PFSK-1 (cell line): ENCODE measurements at regions not wholly inside any gene's neighbourhood (a gene's known extent, or its start where the extent isn't known, plus 50 kb on each side); places are given as distances from the start of the nearest gene placed in this dataset.

Experiments
- FOXP2 ChIP-seq: optimal IDR thresholded peaks from 2 replicates; pipeline ENCODE3; 2011; ENCODE audit warnings: borderline replicate concordance, control low read depth, inconsistent platforms; ENCODE audit not compliant: insufficient read depth; ENCODE audit errors: extremely low read length, extremely low read depth
- POLR2AphosphoS5 ChIP-seq: IDR thresholded peaks from 2 replicates; pipeline ENCODE4 v1.6.1; 2012; ENCODE audit warnings: low read depth, mild to moderate bottlenecking, control low read depth, low read length, moderate library complexity
- REST ChIP-seq, 2 experiments: IDR thresholded peaks; 2 replicates each; pipeline versions ENCODE4 v1.6.1 to v1.8.0; 2011 to 2012; ENCODE audit warnings: low read depth in 2 of 2, low read length in 2 of 2, control low read depth in 1 of 2, inconsistent platforms in 1 of 2, mild to moderate bottlenecking in 1 of 2, moderate library complexity in 1 of 2; ENCODE audit not compliant: insufficient read depth in 1 of 2
- SIN3A ChIP-seq: IDR thresholded peaks from 2 replicates; pipeline ENCODE4 v1.6.1; 2012; ENCODE audit warnings: mild to moderate bottlenecking, low read length, moderate library complexity, borderline replicate concordance; ENCODE audit not compliant: insufficient read depth
- TAF1 ChIP-seq: IDR thresholded peaks from 2 replicates; pipeline ENCODE4 v1.6.1; 2012; ENCODE audit warnings: low read length, control low read depth, borderline replicate concordance; ENCODE audit not compliant: insufficient read depth

DNA sequence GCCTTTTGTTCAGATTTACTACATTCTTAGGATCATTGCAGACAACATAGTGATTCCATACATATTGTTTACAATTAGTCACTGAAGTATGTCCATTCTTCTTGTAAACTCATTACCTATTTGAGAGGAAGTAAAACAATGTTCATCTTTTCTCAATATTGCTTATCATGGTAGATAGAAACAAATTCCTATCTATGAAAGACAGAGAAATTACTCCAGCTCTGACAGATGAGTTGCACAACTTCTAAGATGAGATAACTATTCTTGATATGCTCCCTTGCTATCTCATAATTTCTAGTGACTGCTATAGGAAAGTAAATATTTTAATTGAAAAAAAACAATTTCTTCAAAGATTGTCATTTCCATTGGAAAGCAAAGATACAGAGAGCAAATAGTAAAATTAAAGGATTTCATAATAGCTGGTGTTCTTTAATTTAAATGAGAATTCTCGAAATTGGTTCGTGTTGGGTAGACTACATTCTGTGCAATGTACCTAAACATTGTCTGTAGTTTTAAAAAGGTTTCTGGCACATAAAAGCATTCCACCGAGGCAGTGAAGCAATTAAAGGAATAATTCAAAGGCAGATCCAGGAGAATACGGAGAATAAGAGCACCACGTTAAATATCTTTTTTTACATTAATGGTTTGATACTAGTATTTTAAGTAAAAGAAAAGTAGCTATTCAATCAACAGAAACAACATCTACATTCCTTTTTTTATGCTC lies 1029.1 kb upstream of the ACO1 start:
- TF ChIP-seq POLR2AphosphoS5: no peak
- TF ChIP-seq REST (IDR thresholded peaks at IDR 0.05; ENCODE audit: insufficient read depth in 1 of 2, low read depth in 2 of 2, low read length in 2 of 2): no peak
- TF ChIP-seq SIN3A: no peak
- TF ChIP-seq FOXP2: no peak
- TF ChIP-seq TAF1: no peak

DNA sequence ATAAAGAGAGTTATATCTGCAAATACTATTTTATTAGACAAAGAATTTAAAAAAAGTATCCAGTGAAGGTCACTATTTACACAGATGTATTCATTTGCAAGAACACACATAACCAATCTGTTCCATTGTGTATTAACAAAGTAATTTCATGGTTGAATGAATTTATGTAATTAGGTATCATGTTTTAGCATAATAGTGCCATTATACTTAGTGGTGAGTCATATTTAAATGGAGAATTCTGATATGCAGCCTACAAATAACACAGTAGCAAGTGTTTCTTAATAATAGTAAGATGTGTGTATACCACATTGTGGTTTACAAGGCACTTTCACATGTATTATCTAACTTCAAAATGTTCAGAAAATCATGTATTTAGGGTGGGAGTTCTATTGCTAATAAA lies 1028.5 kb upstream of the ACO1 start:
- TF ChIP-seq SIN3A (no peak), REST (IDR thresholded peaks at IDR 0.05; ENCODE audit: insufficient read depth in 1 of 2, low read depth in 2 of 2, low read length in 2 of 2) (no peak), TAF1 (no peak), POLR2AphosphoS5 (no peak), FOXP2 (no peak)

GRCh38 chr9:31359071-31359470 lies 1025.4 kb upstream of the ACO1 start:
- TF ChIP-seq FOXP2 (no peak), SIN3A (no peak), REST (IDR thresholded peaks at IDR 0.05; ENCODE audit: insufficient read depth in 1 of 2, low read depth in 2 of 2, low read length in 2 of 2) (no peak), POLR2AphosphoS5 (no peak), TAF1 (no peak)

GRCh38 chr9:31364171-31364570 lies 1020.3 kb upstream of the ACO1 start:
- no peak for TF ChIP-seq TAF1
- no peak for TF ChIP-seq REST (IDR thresholded peaks at IDR 0.05; ENCODE audit: insufficient read depth in 1 of 2, low read depth in 2 of 2, low read length in 2 of 2)
- TF ChIP-seq SIN3A: no peak
- TF ChIP-seq FOXP2: no peak
- TF ChIP-seq POLR2AphosphoS5: no peak
